ENCODE measurements at regions not wholly inside any gene's neighbourhood (a gene's known extent, or its start where the extent isn't known, plus 50 kb on each side); places are given as distances from the start of the nearest gene placed in this dataset.

GRCh38 chr4:59729321-59729720 is 1470.8 kb upstream of the ADGRL3 start:
- TF ChIP-seq TAF1 (IDR thresholded peaks at IDR 0.05; ENCODE audit: borderline replicate concordance, insufficient read depth, low read length) (no peak), SIN3A (IDR thresholded peaks at IDR 0.05; ENCODE audit: borderline replicate concordance, insufficient read depth, low read length) (no peak), FOXP2 (optimal IDR thresholded peaks at IDR 0.05; ENCODE audit: borderline replicate concordance, extremely low read depth, extremely low read length, insufficient read depth) (no peak), REST (IDR thresholded peaks at IDR 0.05; ENCODE audit: insufficient read depth in 1 of 2, low read depth in 2 of 2, low read length in 2 of 2) (no peak), POLR2AphosphoS5 (IDR thresholded peaks at IDR 0.05; ENCODE audit: low read depth, low read length) (no peak)

- TF ChIP-seq TAF1 (IDR thresholded peaks at IDR 0.05; ENCODE audit: borderline replicate concordance, insufficient read depth, low read length), result no peak
- TF ChIP-seq SIN3A (IDR thresholded peaks at IDR 0.05; ENCODE audit: borderline replicate concordance, insufficient read depth, low read length), result no peak
- no peak for TF ChIP-seq REST (IDR thresholded peaks at IDR 0.05; ENCODE audit: insufficient read depth in 1 of 2, low read depth in 2 of 2, low read length in 2 of 2)
- TF ChIP-seq POLR2AphosphoS5 (IDR thresholded peaks at IDR 0.05; ENCODE audit: low read depth, low read length), result no peak
- TF ChIP-seq FOXP2 (optimal IDR thresholded peaks at IDR 0.05; ENCODE audit: borderline replicate concordance, extremely low read depth, extremely low read length, insufficient read depth), result no peak
Observed at GRCh38 chr4:59748433-59748832, 1451.7 kb upstream of the ADGRL3 start.

GRCh38 chr4:59759082-59759825 is 1440.9 kb upstream of the ADGRL3 start:
- TF ChIP-seq SIN3A (IDR thresholded peaks at IDR 0.05; ENCODE audit: borderline replicate concordance, insufficient read depth, low read length), result no peak
- no peak for TF ChIP-seq TAF1 (IDR thresholded peaks at IDR 0.05; ENCODE audit: borderline replicate concordance, insufficient read depth, low read length)
- no peak for TF ChIP-seq POLR2AphosphoS5 (IDR thresholded peaks at IDR 0.05; ENCODE audit: low read depth, low read length)

DNA sequence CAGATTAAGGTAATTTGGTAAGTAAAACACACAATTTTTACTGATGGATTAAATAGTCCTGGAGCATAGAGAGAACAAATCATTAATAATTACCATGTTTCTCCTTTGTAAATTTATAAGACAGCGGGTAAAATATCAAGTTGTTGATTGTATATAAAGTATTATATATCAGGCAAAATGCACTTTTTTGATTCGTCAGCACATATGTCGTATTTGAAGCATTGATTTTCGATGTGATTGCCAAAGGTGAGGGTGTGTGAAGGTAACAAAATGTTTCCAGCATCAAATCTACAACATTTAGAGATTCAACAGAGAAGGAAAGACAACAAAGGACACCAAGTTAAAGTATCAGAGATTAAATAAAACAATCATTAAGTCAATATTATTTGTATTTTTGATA is 1437.8 kb upstream of the ADGRL3 start:
- no peak for TF ChIP-seq SIN3A (IDR thresholded peaks at IDR 0.05; ENCODE audit: borderline replicate concordance, insufficient read depth, low read length)
- no peak for TF ChIP-seq FOXP2 (optimal IDR thresholded peaks at IDR 0.05; ENCODE audit: borderline replicate concordance, extremely low read depth, extremely low read length, insufficient read depth)
- TF ChIP-seq TAF1 (IDR thresholded peaks at IDR 0.05; ENCODE audit: borderline replicate concordance, insufficient read depth, low read length), result no peak
- no peak for TF ChIP-seq POLR2AphosphoS5 (IDR thresholded peaks at IDR 0.05; ENCODE audit: low read depth, low read length)
- no peak for TF ChIP-seq REST (IDR thresholded peaks at IDR 0.05; ENCODE audit: insufficient read depth in 1 of 2, low read depth in 2 of 2, low read length in 2 of 2)

DNA sequence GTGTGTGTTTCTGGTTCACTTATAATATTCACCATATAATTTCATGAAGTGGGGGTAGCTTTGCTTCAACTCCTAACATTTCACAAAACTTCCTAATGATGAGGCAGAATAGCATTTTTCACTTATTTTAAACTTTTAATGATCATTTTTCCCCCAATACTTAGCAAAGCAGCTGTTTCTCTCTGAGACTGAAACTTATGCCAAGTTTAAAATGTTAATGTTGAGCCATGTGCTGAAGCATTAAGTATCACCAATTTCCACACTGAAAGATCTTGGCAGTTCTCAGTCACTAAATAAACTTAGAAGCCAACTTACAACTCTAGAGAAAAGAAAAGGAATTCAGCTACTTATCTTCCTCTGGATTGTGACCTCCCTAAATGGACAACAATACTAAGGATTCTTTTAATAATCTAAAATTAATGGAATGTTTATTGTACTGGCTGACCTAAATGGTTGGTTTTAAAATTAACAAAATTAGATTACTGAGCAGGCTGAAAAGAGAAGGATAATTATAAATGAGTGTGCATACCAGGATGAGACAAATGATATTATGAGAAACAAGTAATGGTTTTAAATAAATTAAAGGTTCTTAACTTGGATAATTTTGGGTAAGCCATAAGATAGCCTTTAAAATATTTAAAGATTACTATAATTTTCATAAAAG is 1429.4 kb upstream of the ADGRL3 start:
- TF ChIP-seq SIN3A (IDR thresholded peaks at IDR 0.05; ENCODE audit: borderline replicate concordance, insufficient read depth, low read length) (no peak), REST (IDR thresholded peaks at IDR 0.05; ENCODE audit: insufficient read depth in 1 of 2, low read depth in 2 of 2, low read length in 2 of 2) (no peak), TAF1 (IDR thresholded peaks at IDR 0.05; ENCODE audit: borderline replicate concordance, insufficient read depth, low read length) (no peak), FOXP2 (optimal IDR thresholded peaks at IDR 0.05; ENCODE audit: borderline replicate concordance, extremely low read depth, extremely low read length, insufficient read depth) (no peak)

Measured in PFSK-1 (cell line).